IPS-18a (cell line): ENCODE measurements at regions not wholly inside any gene's neighbourhood (a gene's known extent, or its start where the extent isn't known, plus 50 kb on each side); places are given as distances from the start of the nearest gene placed in this dataset.

Source experiments
- H3K27ac ChIP-seq: one replicate; pipeline ENCODE4 v1.5.1; 2013; ENCODE audit warnings: low read length
- H3K27me3 ChIP-seq: one replicate; pipeline ENCODE4 v1.6.1; 2013; ENCODE audit warnings: mild to moderate bottlenecking, low read length; ENCODE audit not compliant: control insufficient read depth, insufficient read depth
- H3K36me3 ChIP-seq: one replicate; pipeline ENCODE4 v1.6.1; 2013; ENCODE audit warnings: low read depth, low read length; ENCODE audit not compliant: control insufficient read depth
- H3K4me1 ChIP-seq: one replicate; pipeline ENCODE4 v1.6.1; 2013; ENCODE audit warnings: low read depth, low read length; ENCODE audit not compliant: control insufficient read depth
- H3K4me3 ChIP-seq: one replicate; pipeline ENCODE4 v1.5.1; 2013; ENCODE audit warnings: low read length
- H3K9ac ChIP-seq: one replicate; pipeline ENCODE4 v1.6.1; 2013; ENCODE audit warnings: mild to moderate bottlenecking, low read length, moderate library complexity
- H3K9me3 ChIP-seq: one replicate; pipeline ENCODE4 v1.6.1; 2013; ENCODE audit warnings: low read depth, low read length; ENCODE audit not compliant: control insufficient read depth

DNA sequence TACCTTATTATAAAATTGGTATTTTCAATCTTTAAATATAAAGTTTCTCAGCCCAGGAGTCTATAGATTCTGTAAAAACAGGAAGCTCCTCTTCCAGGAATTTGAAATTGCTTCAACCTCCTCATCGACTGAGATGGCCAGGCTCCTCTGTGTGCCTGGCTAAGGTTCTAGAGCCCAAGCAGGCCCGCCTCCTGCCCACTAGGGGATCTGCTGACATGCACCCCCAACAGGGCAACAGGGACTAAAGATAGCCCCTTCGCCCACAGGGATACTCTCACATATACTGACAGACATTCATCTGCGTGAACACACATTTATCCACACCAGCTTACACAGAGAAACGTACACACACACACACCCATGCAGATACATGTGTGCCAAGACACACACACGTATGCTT is 183.1 kb upstream of the TLE3 start:
- peaks cover 5% of the 10 kb centered on the region for H3K4me1 ChIP-seq
- H3K27ac ChIP-seq: no peak overlapping the region
- H3K27me3 ChIP-seq: no peaks in the 10 kb centered on the region
- H3K9me3 ChIP-seq: no peaks in the 10 kb centered on the region
- H3K4me3 ChIP-seq: no peak overlapping the region
- no peak overlapping the region for H3K9ac ChIP-seq
- H3K36me3 ChIP-seq: no peaks in the 10 kb centered on the region

DNA sequence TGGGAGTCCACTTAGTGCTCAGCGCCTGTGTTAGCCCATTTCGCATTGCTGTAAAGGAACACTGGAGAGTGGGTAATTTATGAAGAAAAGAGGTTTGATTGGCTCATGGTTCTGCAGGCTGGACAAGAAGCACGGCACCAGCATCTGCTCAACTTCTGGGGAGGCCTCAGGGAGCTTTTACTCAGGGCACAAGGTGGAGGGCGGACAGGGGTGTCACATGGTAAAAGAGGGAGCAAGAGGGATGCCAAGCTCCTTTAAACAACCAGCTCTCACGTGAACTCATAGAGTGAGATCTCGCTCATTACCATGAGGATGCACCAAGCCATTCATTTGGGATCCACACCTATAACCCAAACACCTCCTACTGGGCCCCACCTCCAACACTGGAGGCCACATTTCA is 181.4 kb upstream of the TLE3 start:
- H3K36me3 ChIP-seq: no peaks in the 10 kb centered on the region
- no peak overlapping the region for H3K9ac ChIP-seq
- H3K9me3 ChIP-seq: no peaks in the 10 kb centered on the region
- H3K27me3 ChIP-seq: no peaks in the 10 kb centered on the region
- H3K27ac ChIP-seq: no peak overlapping the region
- H3K4me3 ChIP-seq: no peak overlapping the region
- no peaks in the 10 kb centered on the region for H3K4me1 ChIP-seq

DNA sequence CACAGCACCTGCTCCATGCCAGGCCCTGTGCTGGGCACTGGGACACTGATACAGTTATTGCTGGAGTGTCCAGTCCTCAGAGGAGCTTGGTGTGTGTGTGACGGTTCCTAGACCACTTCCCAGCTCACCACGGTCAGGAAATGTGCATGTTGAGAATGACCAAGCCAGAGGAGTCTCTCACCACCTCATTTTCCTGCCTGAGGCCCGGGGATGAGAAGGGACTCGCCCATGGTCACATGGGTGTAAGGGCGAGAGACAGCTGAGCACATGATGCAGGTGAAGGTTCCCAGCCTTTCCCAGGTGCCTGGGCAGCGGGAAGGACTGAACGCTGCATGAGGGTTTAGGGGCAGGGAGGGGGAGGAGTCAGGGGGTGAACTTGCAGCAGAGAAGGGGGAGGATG is 180.9 kb upstream of the TLE3 start:
- Histone ChIP-seq H3K36me3 (no peaks in the 10 kb centered on the region), H3K27me3 (no peaks in the 10 kb centered on the region), H3K4me3 (no peak overlapping the region), H3K9me3 (no peaks in the 10 kb centered on the region), H3K4me1 (no peaks in the 10 kb centered on the region), H3K9ac (no peak overlapping the region), H3K27ac (no peak overlapping the region)

DNA sequence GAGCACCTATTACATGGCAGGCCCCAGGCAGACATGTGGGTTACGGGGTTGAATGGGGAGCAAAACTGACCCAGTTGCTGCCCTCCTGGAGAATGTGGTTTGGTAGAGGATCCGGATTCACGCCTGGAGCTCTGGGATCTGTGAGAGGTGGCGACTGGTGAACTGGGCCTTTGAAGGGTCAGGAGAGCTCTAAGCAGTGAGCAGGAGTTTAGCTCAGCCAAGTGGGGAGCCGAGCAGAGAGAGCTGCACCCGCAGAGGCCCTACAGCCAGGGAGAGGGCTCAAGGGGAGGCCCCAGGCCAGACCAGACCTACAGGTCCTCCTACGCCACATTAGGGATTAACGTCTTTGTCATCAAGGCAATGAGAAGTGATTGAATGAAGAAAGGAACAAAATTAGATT is 179.8 kb upstream of the TLE3 start:
- H3K27ac ChIP-seq: no peak overlapping the region
- no peak overlapping the region for H3K4me3 ChIP-seq
- no peaks in the 10 kb centered on the region for H3K27me3 ChIP-seq
- H3K9me3 ChIP-seq: no peaks in the 10 kb centered on the region
- no peak overlapping the region for H3K9ac ChIP-seq
- no peaks in the 10 kb centered on the region for H3K36me3 ChIP-seq
- no peaks in the 10 kb centered on the region for H3K4me1 ChIP-seq

DNA sequence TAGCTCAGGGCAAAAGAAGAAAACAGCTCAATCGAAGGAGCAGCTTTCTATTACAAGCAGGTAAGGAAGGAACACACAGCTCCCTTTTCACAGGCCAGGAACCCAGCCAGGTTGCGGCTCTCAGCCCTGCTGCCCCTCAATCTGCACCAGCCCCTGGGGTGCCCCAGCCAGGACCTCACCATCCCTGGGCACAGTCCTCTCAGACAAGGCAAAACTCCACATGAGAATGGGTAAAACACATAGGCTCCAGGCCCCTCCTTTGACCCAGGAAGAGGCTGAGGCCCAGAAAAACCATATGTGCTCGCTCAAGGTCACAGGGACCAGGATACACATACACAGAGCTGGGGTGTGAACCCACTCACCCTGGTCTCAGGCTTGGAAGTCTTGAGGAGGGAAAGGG is 178.7 kb upstream of the TLE3 start:
- Histone ChIP-seq H3K9me3 (no peaks in the 10 kb centered on the region), H3K27me3 (no peaks in the 10 kb centered on the region), H3K9ac (no peak overlapping the region)

DNA sequence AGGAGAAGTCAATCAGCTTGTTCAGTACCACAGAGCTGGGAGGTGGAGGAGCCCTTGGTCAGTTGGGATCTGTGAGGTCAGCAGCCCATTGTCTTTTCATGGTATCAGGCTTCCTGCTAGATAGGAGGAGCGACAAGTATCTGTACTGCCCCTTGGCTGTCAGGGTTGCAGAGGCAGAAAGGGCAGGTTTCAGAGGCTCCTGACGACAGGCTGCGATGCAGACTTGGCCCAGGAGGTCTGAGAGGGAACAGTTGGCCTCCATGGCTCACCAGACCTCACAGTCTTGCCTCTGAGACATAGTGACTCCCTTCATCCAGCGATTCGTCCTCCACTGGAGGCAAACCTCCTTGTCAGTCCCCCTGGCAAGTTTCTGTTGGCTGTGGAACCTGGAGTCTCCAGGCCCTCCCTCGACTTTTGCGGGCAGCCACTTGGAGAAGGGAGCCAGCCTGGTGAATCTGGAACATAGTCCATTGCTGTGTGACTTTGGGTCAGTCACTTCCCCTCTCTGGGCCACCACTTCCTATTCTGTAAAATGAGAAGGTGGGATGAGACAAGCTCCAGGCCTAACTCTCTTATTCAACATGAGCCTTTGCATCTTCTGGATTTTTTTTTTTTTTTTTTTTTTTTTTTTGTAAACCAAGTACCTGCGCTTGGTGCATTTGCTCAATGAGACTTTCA is 177.9 kb upstream of the TLE3 start:
- no peak overlapping the region for H3K9ac ChIP-seq

More for the DNA sequence above, 178.7 kb upstream of the TLE3 start:
- Histone ChIP-seq H3K4me1 (peaks cover 5% of the 10 kb centered on the region), H3K4me3 (no peak overlapping the region), H3K27ac (no peak overlapping the region), H3K36me3 (no peaks in the 10 kb centered on the region)

DNA sequence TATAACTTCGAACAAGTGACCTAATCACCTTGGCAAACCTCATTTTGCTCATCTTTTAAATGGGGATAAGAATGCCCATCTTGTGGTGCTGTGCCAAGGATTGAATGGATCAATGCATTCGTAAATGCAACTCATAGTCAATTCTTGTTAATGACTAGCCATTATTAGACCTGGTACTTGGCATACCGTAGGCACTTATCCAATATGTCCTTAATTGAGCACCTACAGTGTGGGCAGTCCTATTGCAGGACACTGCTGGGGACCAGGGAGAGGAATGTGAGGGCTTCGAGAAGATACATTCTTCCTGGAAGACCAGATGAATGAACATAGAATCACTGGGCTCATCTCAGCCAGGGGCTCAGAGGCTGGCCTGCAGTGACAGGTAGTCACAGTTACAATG is 177.2 kb upstream of the TLE3 start:
- Histone ChIP-seq H3K4me3 (no peak overlapping the region), H3K27ac (no peak overlapping the region), H3K9me3 (no peaks in the 10 kb centered on the region), H3K4me1 (peaks cover 6% of the 10 kb centered on the region), H3K36me3 (no peaks in the 10 kb centered on the region), H3K9ac (no peak overlapping the region), H3K27me3 (no peaks in the 10 kb centered on the region)

More for the DNA sequence above, 177.9 kb upstream of the TLE3 start:
- Histone ChIP-seq H3K4me1 (peaks cover 6% of the 10 kb centered on the region), H3K9me3 (no peaks in the 10 kb centered on the region), H3K27ac (no peak overlapping the region), H3K4me3 (no peak overlapping the region), H3K27me3 (no peaks in the 10 kb centered on the region), H3K36me3 (no peaks in the 10 kb centered on the region)

DNA sequence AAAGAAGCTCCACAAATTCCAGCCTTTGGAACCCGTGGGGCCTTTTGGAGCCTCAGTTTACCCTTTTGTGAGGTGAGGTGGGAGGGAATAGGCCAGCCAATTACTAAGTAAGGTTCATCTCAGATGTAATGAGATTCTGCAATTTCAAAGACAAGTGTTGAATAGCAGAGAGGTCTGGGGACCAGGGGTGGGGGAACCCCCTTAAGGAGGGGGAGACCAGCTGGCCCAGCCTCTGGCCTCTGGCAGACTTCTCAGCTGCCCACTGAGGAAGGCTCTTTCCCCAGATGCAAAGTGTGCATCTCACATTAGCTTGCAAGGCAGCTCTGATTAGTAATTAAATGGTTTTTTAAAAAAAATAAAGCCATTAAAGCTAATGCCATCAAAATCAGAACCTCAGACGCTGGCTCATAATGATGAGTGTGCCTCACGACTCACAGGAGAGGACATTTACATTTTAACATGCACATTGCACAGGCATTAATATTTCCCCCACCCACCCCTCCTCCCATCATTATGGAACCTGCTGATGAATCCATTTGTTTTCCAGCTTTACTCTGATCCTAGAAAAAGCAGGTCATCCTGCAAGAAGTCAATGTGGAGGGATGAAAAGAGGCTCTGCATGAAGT is 176.7 kb upstream of the TLE3 start:
- no peak overlapping the region for H3K4me3 ChIP-seq
- H3K4me1 ChIP-seq: peaks cover 6% of the 10 kb centered on the region
- H3K36me3 ChIP-seq: no peaks in the 10 kb centered on the region
- H3K27me3 ChIP-seq: no peaks in the 10 kb centered on the region
- H3K9ac ChIP-seq: no peak overlapping the region
- no peaks in the 10 kb centered on the region for H3K9me3 ChIP-seq
- H3K27ac ChIP-seq: no peak overlapping the region

DNA sequence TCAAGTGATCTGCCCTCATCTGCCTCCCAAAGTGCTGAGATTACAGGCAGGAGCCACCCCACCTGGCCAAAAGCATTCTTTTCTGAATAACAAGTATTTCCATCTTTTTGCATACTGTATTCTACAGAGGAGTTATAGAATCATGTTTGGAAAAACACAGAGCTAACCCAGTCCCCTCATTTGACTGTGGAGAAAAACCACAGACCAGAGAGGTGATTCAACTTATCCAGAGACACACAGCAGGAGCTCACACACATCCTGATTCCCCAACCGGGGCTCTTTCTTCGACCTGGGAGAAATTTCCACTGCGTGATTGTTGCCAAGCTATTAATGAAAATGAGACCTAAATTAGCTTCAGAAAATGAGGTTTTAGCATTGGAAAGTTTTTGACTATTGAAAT is 176.1 kb upstream of the TLE3 start:
- Histone ChIP-seq H3K27me3 (no peaks in the 10 kb centered on the region), H3K4me1 (peaks cover 6% of the 10 kb centered on the region), H3K9ac (no peak overlapping the region), H3K36me3 (no peaks in the 10 kb centered on the region), H3K27ac (no peak overlapping the region), H3K4me3 (no peak overlapping the region), H3K9me3 (no peaks in the 10 kb centered on the region)

DNA sequence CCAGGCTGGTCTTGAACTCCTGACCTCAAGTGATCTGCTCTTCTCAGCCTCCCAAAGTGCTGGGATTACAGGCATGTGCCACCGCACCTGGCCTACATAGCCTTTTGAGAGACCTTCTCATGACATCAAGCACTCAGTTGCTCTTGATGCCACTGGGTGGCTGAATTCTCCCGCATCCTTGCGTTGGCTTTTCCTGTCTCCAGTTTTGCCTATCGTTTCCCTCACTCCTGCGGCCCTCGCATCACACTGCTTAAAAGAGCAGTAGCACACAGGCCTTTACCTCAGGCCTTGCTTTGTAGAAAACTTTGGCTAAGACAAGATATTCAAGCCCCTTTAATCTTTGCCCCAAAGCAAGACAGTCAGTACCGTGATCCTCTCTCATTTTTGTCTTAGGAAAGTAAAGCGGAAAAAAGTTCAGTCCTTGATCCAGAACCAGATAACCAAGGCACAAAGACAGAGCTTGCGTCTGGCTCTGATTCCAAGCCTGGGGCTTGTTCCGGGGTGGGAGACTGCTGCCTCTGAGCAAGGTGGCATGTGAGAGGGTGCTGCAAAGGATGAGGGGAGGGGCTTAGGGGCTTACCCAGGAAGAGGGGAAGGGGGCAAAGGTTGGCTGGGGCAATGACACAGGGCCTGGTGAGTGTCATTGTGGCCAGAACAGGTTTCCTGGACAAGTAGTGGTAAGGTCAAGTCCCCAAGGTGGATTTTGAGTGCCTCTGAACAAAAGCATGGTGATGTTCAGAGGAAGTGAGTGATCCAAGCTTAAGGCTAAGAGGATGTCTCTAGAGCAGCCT is 175.0 kb upstream of the TLE3 start:
- Histone ChIP-seq H3K27ac (no peak overlapping the region), H3K9ac (no peak overlapping the region), H3K9me3 (no peaks in the 10 kb centered on the region), H3K4me1 (peaks cover 6% of the 10 kb centered on the region), H3K36me3 (no peaks in the 10 kb centered on the region), H3K4me3 (no peak overlapping the region), H3K27me3 (no peaks in the 10 kb centered on the region)

DNA sequence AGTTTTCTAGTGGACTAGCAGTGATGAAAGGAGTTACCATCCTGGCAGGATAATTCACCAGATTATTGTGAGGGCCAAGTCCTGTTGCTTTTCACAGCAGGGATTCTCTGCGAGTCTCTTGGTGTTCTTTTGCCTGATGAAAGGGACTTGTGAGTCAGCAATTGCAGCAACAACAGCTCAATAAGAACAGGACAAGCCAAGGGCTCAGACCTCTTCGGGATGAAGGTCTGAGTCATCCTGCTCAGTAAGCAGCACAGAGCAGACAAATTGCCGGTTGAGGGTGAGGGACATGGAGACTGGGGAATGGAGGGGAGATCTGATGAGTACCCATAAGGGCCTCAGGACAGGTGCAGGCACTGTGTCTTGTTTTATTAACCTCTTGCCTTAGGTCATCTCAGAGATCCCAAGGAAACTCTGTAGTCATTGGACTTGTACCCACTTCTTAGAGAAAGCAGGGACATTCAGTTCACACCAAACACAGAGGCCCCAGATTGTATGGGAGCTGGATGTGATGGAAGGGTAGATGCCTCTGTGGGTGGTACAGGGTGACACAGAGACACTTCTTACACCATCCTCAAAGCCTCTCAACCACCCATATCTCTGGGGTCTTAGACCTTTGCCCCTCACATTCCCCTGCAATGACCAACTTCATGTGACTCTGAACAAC is 173.8 kb upstream of the TLE3 start:
- peaks cover 6% of the 10 kb centered on the region for H3K4me1 ChIP-seq
- H3K4me3 ChIP-seq: no peak overlapping the region
- H3K36me3 ChIP-seq: no peaks in the 10 kb centered on the region
- no peak overlapping the region for H3K27ac ChIP-seq
- no peaks in the 10 kb centered on the region for H3K27me3 ChIP-seq
- H3K9ac ChIP-seq: no peak overlapping the region
- no peaks in the 10 kb centered on the region for H3K9me3 ChIP-seq
